ENCODE measurements at regions not wholly inside any gene's neighbourhood (a gene's known extent, or its start where the extent isn't known, plus 50 kb on each side); places are given as distances from the start of the nearest gene placed in this dataset.

DNA sequence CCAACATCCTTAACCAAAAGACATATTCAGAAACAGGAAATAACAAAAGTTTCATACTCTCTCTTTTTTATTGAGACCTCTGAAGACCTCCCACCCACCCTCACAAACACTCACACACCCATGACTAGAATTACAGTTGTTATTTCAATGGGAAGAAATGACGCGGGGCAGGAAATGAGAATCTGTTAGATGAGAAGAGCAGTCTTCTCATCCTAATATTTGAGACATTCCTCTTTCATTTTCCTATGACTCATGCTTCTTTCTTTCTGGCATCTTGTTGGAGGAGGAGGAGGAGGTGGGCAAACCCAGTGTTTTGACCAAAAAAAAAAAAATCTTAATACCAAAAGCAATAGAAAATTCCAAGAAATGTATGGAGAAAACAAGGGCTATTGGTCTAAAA is 179.5 kb upstream of the TARS1 start:
- H3K4me3 ChIP-seq: no peak overlapping the region
- intact Hi-C loops (cut with DNase I): no loop called here
- no peaks in the 10 kb centered on the region for H3K9me3 ChIP-seq
- no peak overlapping the region for H3K27ac ChIP-seq
- no peaks in the 10 kb centered on the region for H3K36me3 ChIP-seq
- no peaks in the 10 kb centered on the region for H3K4me1 ChIP-seq
- no peak for DNase-seq (ENCODE audit: extremely low spot score in 2 of 2)
- no peaks in the 10 kb centered on the region for H3K27me3 ChIP-seq
- TF ChIP-seq POLR2AphosphoS5 (IDR thresholded peaks at IDR 0.05; ENCODE audit: insufficient read depth in 1 of 2, low read depth in 1 of 2) (no peak), POLR2A (IDR thresholded peaks at IDR 0.05) (no peak)
- TF ChIP-seq, protein P1, sequence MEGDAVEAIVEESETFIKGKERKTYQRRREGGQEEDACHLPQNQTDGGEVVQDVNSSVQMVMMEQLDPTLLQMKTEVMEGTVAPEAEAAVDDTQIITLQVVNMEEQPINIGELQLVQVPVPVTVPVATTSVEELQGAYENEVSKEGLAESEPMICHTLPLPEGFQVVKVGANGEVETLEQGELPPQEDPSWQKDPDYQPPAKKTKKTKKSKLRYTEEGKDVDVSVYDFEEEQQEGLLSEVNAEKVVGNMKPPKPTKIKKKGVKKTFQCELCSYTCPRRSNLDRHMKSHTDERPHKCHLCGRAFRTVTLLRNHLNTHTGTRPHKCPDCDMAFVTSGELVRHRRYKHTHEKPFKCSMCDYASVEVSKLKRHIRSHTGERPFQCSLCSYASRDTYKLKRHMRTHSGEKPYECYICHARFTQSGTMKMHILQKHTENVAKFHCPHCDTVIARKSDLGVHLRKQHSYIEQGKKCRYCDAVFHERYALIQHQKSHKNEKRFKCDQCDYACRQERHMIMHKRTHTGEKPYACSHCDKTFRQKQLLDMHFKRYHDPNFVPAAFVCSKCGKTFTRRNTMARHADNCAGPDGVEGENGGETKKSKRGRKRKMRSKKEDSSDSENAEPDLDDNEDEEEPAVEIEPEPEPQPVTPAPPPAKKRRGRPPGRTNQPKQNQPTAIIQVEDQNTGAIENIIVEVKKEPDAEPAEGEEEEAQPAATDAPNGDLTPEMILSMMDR (IDR thresholded peaks at IDR 0.05): no peak

DNA sequence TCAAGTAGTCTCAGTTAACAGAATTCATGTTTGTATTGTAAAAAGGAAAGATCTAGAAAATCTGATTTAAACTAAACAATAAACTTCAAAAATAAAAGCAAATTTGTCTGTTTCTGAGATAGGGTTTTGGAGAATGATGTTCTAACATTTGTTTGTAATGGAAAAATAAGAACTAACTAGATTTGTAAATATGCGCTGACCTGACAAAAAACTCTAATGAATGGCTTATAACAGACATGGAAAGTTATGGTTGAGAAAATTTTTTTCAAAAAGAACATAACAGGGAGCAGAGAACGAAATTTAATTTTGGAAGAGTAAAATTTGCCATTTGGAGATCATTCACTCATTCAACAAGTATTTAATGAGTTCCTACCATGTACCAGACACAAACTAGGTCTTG is 179.0 kb upstream of the TARS1 start:
- no peak overlapping the region for H3K4me3 ChIP-seq
- no peaks in the 10 kb centered on the region for H3K4me1 ChIP-seq
- H3K9me3 ChIP-seq: no peaks in the 10 kb centered on the region
- no peak overlapping the region for H3K27ac ChIP-seq
- TF ChIP-seq, protein P1 (IDR thresholded peaks at IDR 0.05): no peak
- no peak for TF ChIP-seq POLR2AphosphoS5 (IDR thresholded peaks at IDR 0.05; ENCODE audit: insufficient read depth in 1 of 2, low read depth in 1 of 2)
- no peak for TF ChIP-seq POLR2A (IDR thresholded peaks at IDR 0.05)
- intact Hi-C loops (cut with DNase I): no loop called here
- no peak for DNase-seq (ENCODE audit: extremely low spot score in 2 of 2)
- H3K36me3 ChIP-seq: no peaks in the 10 kb centered on the region
- H3K27me3 ChIP-seq: no peaks in the 10 kb centered on the region

- H3K27ac ChIP-seq: no peak overlapping the region
- no peaks in the 10 kb centered on the region for H3K4me1 ChIP-seq
- TF ChIP-seq POLR2A (IDR thresholded peaks at IDR 0.05) (no peak), POLR2AphosphoS5 (IDR thresholded peaks at IDR 0.05; ENCODE audit: insufficient read depth in 1 of 2, low read depth in 1 of 2) (no peak)
- TF ChIP-seq, protein P1 (IDR thresholded peaks at IDR 0.05): no peak
- no peak for DNase-seq (ENCODE audit: extremely low spot score in 2 of 2)
- intact Hi-C loops (cut with DNase I): no loop called here
- no peaks in the 10 kb centered on the region for H3K9me3 ChIP-seq
- H3K4me3 ChIP-seq: no peak overlapping the region
- H3K27me3 ChIP-seq: no peaks in the 10 kb centered on the region
- no peaks in the 10 kb centered on the region for H3K36me3 ChIP-seq
These were observed 173.0 kb upstream of the TARS1 start for GRCh38 chr5:33267801-33268200.

DNA sequence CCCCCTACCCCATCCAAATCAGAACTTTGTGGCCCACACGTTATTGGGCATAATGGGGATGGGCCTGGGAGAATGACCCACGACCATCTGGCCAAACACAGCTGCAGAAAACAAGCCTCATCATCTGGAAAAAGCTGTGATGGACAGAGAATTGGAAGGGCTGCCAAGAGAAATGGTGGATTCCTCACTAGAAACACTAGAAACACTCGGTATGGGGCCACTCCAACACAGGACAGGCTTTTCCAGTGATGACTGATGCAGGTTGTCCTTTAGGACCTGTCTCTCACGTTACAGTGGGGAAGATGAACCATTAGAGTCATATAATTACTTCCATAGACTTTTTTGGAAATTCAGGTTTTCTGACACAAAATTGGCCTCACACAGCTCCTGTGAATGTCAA is 172.4 kb upstream of the TARS1 start:
- no peaks in the 10 kb centered on the region for H3K27me3 ChIP-seq
- no peak overlapping the region for H3K27ac ChIP-seq
- no peaks in the 10 kb centered on the region for H3K9me3 ChIP-seq
- no peaks in the 10 kb centered on the region for H3K4me1 ChIP-seq
- DNase-seq (ENCODE audit: extremely low spot score in 2 of 2): no peak
- no peak for TF ChIP-seq POLR2AphosphoS5 (IDR thresholded peaks at IDR 0.05; ENCODE audit: insufficient read depth in 1 of 2, low read depth in 1 of 2)
- TF ChIP-seq, protein P1 (IDR thresholded peaks at IDR 0.05): no peak
- no peak for TF ChIP-seq POLR2A (IDR thresholded peaks at IDR 0.05)
- no peaks in the 10 kb centered on the region for H3K36me3 ChIP-seq
- H3K4me3 ChIP-seq: no peak overlapping the region
- intact Hi-C loops (cut with DNase I): no loop called here

DNA sequence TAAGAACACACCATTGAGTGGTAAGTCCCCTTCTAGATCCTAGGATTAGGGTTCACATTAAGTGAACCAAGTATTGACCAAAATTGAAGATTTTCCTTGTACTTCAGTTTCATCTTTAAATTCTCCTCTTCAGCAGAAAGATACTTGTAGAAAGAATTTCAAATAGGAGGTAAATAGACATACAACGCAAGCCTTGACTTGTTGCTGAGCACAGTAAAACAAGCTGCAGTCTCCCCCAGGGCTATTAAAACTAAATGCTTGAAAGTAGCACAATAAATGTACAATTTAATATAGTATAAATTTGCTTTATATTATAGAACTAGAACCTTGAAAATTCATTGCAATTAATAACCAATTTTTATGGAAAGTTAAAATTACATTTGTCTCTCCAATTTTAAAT is 170.1 kb upstream of the TARS1 start:
- no peak for TF ChIP-seq POLR2A (IDR thresholded peaks at IDR 0.05)
- TF ChIP-seq, protein P1 (IDR thresholded peaks at IDR 0.05): no peak
- TF ChIP-seq POLR2AphosphoS5 (IDR thresholded peaks at IDR 0.05; ENCODE audit: insufficient read depth in 1 of 2, low read depth in 1 of 2): no peak
- no peaks in the 10 kb centered on the region for H3K36me3 ChIP-seq
- H3K27me3 ChIP-seq: no peaks in the 10 kb centered on the region
- intact Hi-C loops (cut with DNase I): no loop called here
- H3K4me3 ChIP-seq: no peak overlapping the region
- no peaks in the 10 kb centered on the region for H3K9me3 ChIP-seq
- H3K27ac ChIP-seq: no peak overlapping the region
- no peaks in the 10 kb centered on the region for H3K4me1 ChIP-seq
- DNase-seq (ENCODE audit: extremely low spot score in 2 of 2): no peak

Measured in vagina (tissue), 2 donors.